Breast epithelium (tissue), 3 donors: ENCODE measurements at regions not wholly inside any gene's neighbourhood (a gene's known extent, or its start where the extent isn't known, plus 50 kb on each side); places are given as distances from the start of the nearest gene placed in this dataset.

Source experiments
- CTCF ChIP-seq, 3 donors: fragments of 450-650 bp; IDR thresholded peaks; one replicate each; pipeline ENCODE4 v1.5.1; 2016 to 2017; ENCODE audit warnings: antibody characterized with exemption in 3 of 3, mild to moderate bottlenecking in 3 of 3, moderate library complexity in 3 of 3
- POLR2AphosphoS5 ChIP-seq, 3 donors: sonication (generic); formaldehyde crosslinking; IDR thresholded peaks; one replicate each; pipeline ENCODE4 v1.6.1; 2017; ENCODE audit warnings: antibody characterized with exemption in 3 of 3

- TF ChIP-seq CTCF (IDR thresholded peaks at IDR 0.05) (no peak), POLR2AphosphoS5 (IDR thresholded peaks at IDR 0.05) (no peak)
Observed at GRCh38 chr10:78247821-78248220, 214.2 kb downstream of the RPS24 start.
